Common myeloid progenitor, CD34-positive (primary cell): ENCODE measurements at regions not wholly inside any gene's neighbourhood (a gene's known extent, or its start where the extent isn't known, plus 50 kb on each side); places are given as distances from the start of the nearest gene placed in this dataset.
"Not testable (repeated sequence)": the region's sequence is repeated elsewhere in the genome, so short reads cannot be mapped to it uniquely, and the experiment has no call there.

ENCODE experiments used
- CTCF ChIA-PET: fragments of 350-600 bp; sonication (Branson Sonifier 250); formaldehyde crosslinking; loops from one replicate; lab custom pipeline; 2021; ENCODE audit warnings: antibody characterized with exemption; lab: Charles Lee
- POLR2A ChIA-PET: fragments of 350-600 bp; sonication (Branson Sonifier 250); formaldehyde crosslinking; loops from one replicate; lab custom pipeline; 2021; ENCODE audit warnings: antibody characterized with exemption; lab: Charles Lee
- DNase-seq, 3 donors: peaks; one replicate each; pipeline versions ENCODE4 v3.0.0 to v3.0.0-alpha.2; 2013
- H3K27ac ChIP-seq, 2 experiments: 1 replicate in 1 of 2; 2 replicates in 1 of 2; pipeline ENCODE4 v1.7.0; 2013; ENCODE audit warnings: inconsistent platforms in 2 of 2, low read length in 2 of 2, mild to moderate bottlenecking in 2 of 2, low read depth in 1 of 2, moderate library complexity in 1 of 2; ENCODE audit not compliant: severe bottlenecking in 2 of 2, insufficient read depth in 1 of 2, poor library complexity in 1 of 2
- H3K27me3 ChIP-seq, 5 experiments: replicated peaks in 2 of 5; 1 replicate in 3 of 5; 2 replicates in 2 of 5; pipeline versions ENCODE4 v1.6.1 to v1.7.0; 2013; ENCODE audit warnings: low read length in 4 of 5, mild to moderate bottlenecking in 2 of 5, moderate library complexity in 2 of 5, inconsistent platforms in 1 of 5; ENCODE audit not compliant: insufficient read depth in 5 of 5, control insufficient read depth in 4 of 5
- H3K36me3 ChIP-seq, 4 experiments: 1 replicate in 2 of 4; 2 replicates in 2 of 4; pipeline versions ENCODE4 v1.6.1 to v1.7.0; 2013; ENCODE audit warnings: low read length in 3 of 4, control low read depth in 1 of 4, mild to moderate bottlenecking in 1 of 4; ENCODE audit not compliant: control insufficient read depth in 4 of 4, insufficient read depth in 4 of 4
- H3K4me1 ChIP-seq, 4 experiments: 1 replicate in 3 of 4; 2 replicates in 1 of 4; pipeline versions ENCODE4 v1.6.1 to v1.7.1; 2013; ENCODE audit warnings: low read length in 3 of 4, mild to moderate bottlenecking in 3 of 4, control low read depth in 1 of 4, inconsistent platforms in 1 of 4, moderate library complexity in 1 of 4; ENCODE audit not compliant: control insufficient read depth in 4 of 4, insufficient read depth in 4 of 4; ENCODE audit errors: control extremely low read depth in 1 of 4
- H3K4me3 ChIP-seq, 7 experiments: 1 replicate in 4 of 7; 2 replicates in 3 of 7; pipeline versions ENCODE4 v1.5.1 to v1.7.0; 2013; ENCODE audit warnings: mild to moderate bottlenecking in 7 of 7, low read length in 6 of 7, moderate library complexity in 6 of 7, inconsistent platforms in 2 of 7, low read depth in 2 of 7, control low read depth in 1 of 7; ENCODE audit not compliant: insufficient read depth in 4 of 7, control insufficient read depth in 1 of 7; ENCODE audit errors: extremely low read depth in 1 of 7
- H3K9me3 ChIP-seq, 5 experiments: 1 replicate in 4 of 5; 2 replicates in 1 of 5; pipeline versions ENCODE4 v1.6.1 to v1.7.1; 2013; ENCODE audit warnings: low read length in 4 of 5, mild to moderate bottlenecking in 2 of 5, inconsistent platforms in 1 of 5, low read depth in 1 of 5, moderate library complexity in 1 of 5; ENCODE audit not compliant: control insufficient read depth in 4 of 5, insufficient read depth in 2 of 5; ENCODE audit errors: control extremely low read depth in 1 of 5
- WGBS: methylation state at CpG from one replicate; pipeline ENCODE4 v1.1.5; 2013; ENCODE audit not compliant: insufficient coverage; 5-methylcytosine and 5-hydroxymethylcytosine counted together

DNA sequence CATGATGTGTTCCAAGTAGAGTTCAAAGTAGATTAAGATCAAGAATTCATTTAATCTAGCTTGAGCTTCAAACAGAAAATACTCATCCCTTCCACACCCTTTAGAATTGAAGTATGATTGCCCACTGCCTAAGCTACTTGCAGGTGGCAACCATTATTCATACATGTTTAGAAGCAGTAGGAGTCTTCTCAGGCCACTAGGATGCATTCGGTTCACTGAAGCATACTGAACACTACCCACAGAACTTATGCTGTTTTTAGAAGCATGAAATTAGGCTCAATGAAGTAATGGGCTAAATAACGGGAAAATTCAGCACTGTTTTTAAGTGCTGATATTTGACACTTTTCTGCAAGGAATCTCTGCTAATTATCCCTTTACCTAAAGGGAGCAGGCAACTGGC is 263.4 kb downstream of the DEPDC1B start:
- no peak for DNase-seq
- Histone ChIP-seq H3K4me1 (no peaks in the 10 kb centered on the region), H3K4me3 (no peak overlapping the region), H3K27me3 (no peaks in the 10 kb centered on the region), H3K27ac (no peak overlapping the region), H3K9me3 (no peaks in the 10 kb centered on the region), H3K36me3 (no peaks in the 10 kb centered on the region)
- ChIA-PET POLR2A (no interaction called here), CTCF (interaction anchor here (1.1 kb wide), 1 partner anchor 13 kb away, joined by 3 read pairs; no protein-coding TSS in a partner anchor)
- 80% methylated on average over 1 of the region's 2 CpGs for WGBS

DNA sequence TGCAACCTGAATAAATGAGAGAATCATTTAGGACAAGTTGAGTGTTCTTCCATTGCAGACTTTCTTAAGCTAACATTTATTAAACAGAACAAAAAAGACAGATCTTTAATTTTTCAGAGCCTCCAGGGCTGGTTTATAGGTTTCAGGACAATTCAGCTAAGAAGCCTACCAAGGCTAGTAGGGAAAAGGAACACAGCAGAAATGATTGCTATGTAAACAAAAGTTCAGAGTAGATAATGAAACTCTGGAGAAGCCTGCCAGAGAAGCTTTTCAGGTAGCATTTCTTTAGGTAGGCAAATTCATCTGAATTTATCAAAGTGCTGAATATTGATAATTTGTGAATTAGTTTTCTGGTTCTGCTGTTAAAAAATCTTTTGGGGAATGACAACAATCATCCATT is 264.2 kb downstream of the DEPDC1B start:
- Histone ChIP-seq H3K9me3 (no peaks in the 10 kb centered on the region), H3K27ac (no peak overlapping the region), H3K27me3 (no peaks in the 10 kb centered on the region), H3K4me1 (no peaks in the 10 kb centered on the region), H3K4me3 (no peak overlapping the region), H3K36me3 (no peaks in the 10 kb centered on the region)
- no peak for DNase-seq
- ChIA-PET POLR2A (no interaction called here), CTCF (interaction anchor here (1.1 kb wide), 1 partner anchor 13 kb away, joined by 3 read pairs; no protein-coding TSS in a partner anchor)

DNA sequence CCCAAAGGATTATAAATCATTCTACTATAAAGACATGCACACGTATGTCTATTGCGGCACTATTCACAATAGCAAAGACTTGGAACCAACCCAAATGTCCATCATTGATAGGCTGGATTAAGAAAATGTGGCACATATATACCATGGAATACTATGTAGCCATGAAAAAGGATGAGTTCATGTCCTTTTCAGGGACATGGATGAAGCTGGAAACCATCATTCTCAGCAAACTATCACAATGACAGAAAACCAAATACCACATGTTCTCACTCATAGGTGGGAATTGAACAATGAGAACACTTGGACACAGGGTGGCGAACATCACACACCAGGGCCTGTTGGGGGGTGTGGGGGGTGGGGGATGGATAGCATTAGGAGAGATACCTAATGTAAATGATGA is 273.8 kb downstream of the DEPDC1B start:
- H3K27me3 ChIP-seq, H3K4me1 ChIP-seq, DNase-seq, H3K9me3 ChIP-seq, CTCF ChIA-PET, H3K4me3 ChIP-seq, POLR2A ChIA-PET, H3K27ac ChIP-seq, H3K36me3 ChIP-seq: not testable (repeated sequence)
- WGBS, result 100% methylated on average over 1 of the region's 3 CpGs

DNA sequence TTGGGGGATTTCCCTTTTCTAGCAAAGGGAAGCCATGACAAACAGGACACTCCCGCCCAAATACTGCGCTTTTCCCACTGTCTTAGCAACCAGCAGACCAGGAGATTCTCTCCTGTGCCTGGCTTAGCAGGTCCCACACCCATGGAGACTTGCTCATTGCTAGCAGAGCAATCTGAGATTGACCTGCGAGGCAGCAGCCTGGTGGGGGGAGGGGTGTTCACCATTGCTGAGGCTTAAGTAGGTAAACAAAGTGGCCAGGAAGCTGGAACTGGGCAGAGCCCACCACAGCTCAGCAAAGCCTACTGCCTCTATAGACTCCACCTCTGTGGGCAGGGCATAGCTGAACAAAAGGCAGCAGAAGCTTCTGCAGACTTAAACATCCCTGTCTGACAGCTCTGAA is 279.2 kb downstream of the DEPDC1B start:
- H3K27ac ChIP-seq, H3K4me3 ChIP-seq, H3K27me3 ChIP-seq, DNase-seq, CTCF ChIA-PET, H3K36me3 ChIP-seq, H3K4me1 ChIP-seq, POLR2A ChIA-PET: not testable (repeated sequence)
- peaks cover 3 to 12% (median 5%) of the 10 kb centered on the region in 5 experiments for H3K9me3 ChIP-seq
- 100% methylated on average over 3 of the region's 3 CpGs for WGBS

DNA sequence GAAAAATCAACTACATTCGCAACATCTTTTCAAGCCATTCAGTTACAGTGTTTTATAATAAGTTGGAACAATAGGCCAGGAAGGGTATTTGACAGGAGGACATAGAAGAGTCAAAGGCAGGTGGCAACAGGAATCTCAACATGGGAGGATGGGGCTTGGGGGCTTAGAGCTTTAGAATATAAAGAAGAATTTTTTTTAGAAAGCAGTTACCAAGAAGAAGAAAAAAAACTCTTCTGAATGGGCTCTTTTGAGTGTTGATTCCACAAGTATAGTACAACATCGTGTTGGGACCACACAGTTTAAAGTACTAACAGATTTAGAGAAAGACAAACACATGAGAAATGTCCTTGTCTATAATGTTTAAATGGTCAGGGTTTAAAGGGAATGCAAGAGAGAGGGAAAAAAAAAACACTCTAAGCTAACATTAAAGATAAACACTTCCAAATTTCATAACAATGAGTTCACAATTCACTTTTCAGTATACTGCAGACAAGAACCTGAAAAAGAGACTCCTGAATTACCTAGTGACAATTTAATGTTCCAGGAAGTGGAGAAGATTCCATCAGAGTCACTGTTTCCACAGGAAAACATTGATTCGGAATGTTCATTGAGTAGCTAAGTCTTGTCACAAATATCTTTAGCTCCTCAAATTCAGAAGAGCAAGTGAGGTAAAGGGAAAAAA is 282.3 kb downstream of the DEPDC1B start:
- H3K4me1 ChIP-seq, result peaks cover 0 to 6% (median 0%) of the 10 kb centered on the region in 4 experiments
- CTCF ChIA-PET, result no interaction called here
- no peaks in the 10 kb centered on the region for H3K27me3 ChIP-seq
- POLR2A ChIA-PET, result no interaction called here
- H3K27ac ChIP-seq, result no peak overlapping the region
- H3K9me3 ChIP-seq, result peaks cover 3 to 12% (median 5%) of the 10 kb centered on the region in 5 experiments
- DNase-seq, result no peak
- H3K4me3 ChIP-seq, result no peak overlapping the region
- no peaks in the 10 kb centered on the region for H3K36me3 ChIP-seq
- WGBS, result no CpG with 5 or more reads among the region's 3 CpGs

DNA sequence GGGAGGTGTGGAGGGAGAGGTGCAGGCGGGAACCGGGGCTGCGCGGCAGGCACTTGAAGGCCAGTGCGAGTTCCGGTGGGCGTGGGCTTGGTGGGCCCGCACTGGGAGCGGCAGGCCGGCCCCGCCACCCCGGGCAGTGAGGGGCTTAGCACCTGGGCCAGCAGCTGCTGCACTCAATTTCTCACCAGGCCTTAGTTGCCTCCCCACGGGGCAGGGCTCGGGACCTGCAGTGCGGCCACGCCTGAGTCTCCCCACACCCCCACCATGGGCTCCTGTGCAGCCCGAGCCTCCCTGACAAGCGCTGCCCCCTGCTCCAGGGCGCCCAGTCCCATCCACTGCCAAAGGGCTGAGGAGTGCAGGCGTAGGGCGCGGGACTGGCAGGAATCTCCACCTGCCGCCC is 284.5 kb downstream of the DEPDC1B start:
- WGBS, result 99% methylated on average over 16 of the region's 23 CpGs
- H3K4me1 ChIP-seq, result peaks cover 0 to 6% (median 0%) of the 10 kb centered on the region in 4 experiments
- ChIA-PET POLR2A (no interaction called here), CTCF (no interaction called here)
- no peak overlapping the region for H3K27ac ChIP-seq
- no peaks in the 10 kb centered on the region for H3K27me3 ChIP-seq
- DNase-seq, result no peak
- H3K4me3 ChIP-seq, result no peak overlapping the region
- no peaks in the 10 kb centered on the region for H3K36me3 ChIP-seq
- peaks cover 2 to 4% (median 4%) of the 10 kb centered on the region in 5 experiments for H3K9me3 ChIP-seq

DNA sequence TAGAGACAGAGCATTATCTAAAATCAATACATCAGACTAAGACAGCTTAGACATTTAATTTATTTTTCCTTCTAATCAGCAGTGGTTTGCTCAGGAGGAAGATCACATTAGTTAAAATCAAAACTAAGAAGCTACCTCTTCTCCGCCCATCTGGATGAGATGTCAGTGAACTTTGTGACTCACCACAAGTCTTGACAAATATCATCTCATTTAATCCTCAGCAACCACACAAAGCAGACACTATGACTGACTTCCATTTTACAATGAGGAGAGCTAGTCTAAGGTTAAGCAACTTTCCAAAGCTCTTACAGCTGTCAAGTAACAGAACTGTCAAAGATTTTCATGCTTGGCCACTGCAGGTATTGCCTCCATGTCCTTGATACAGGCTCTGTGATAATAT is 289.5 kb downstream of the DEPDC1B start:
- ChIA-PET POLR2A (no interaction called here), CTCF (no interaction called here)
- no peaks in the 10 kb centered on the region for H3K36me3 ChIP-seq
- no peaks in the 10 kb centered on the region for H3K4me1 ChIP-seq
- no peak overlapping the region for H3K4me3 ChIP-seq
- 80% methylated on average over 1 of the region's 1 CpG for WGBS
- no peak overlapping the region for H3K27ac ChIP-seq
- H3K9me3 ChIP-seq, result no peaks in the 10 kb centered on the region
- no peak for DNase-seq
- no peaks in the 10 kb centered on the region for H3K27me3 ChIP-seq
